ENCODE measurements at regions not wholly inside any gene's neighbourhood (a gene's known extent, or its start where the extent isn't known, plus 50 kb on each side); places are given as distances from the start of the nearest gene placed in this dataset.
"Not testable (repeated sequence)": the region's sequence is repeated elsewhere in the genome, so short reads cannot be mapped to it uniquely, and the experiment has no call there.

- no peak for DNase-seq (ENCODE audit: low read depth in 2 of 2)
Observed at GRCh38 chr9:81430727-81431126, 258.6 kb downstream of the TLE1 start.

GRCh38 chr9:81427870-81428269 is 261.5 kb downstream of the TLE1 start:
- no peak for DNase-seq (ENCODE audit: low read depth in 2 of 2)

- DNase-seq (ENCODE audit: low read depth in 2 of 2): no peak
Observed at GRCh38 chr9:81424431-81424830, 264.9 kb downstream of the TLE1 start.

- DNase-seq (ENCODE audit: low read depth in 2 of 2): no peak
Observed at GRCh38 chr9:81423589-81424326, 265.6 kb downstream of the TLE1 start.

- not testable (repeated sequence) for DNase-seq (ENCODE audit: low read depth in 2 of 2)
Observed at GRCh38 chr9:81421090-81421489, 268.3 kb downstream of the TLE1 start.

- DNase-seq (ENCODE audit: low read depth in 2 of 2): no peak
Observed at GRCh38 chr9:81420024-81420423, 269.3 kb downstream of the TLE1 start.

GRCh38 chr9:81417941-81418340 is 271.4 kb downstream of the TLE1 start:
- DNase-seq (ENCODE audit: low read depth in 2 of 2): no peak

GRCh38 chr9:81417299-81417675 is 272.1 kb downstream of the TLE1 start:
- no peak for DNase-seq (ENCODE audit: low read depth in 2 of 2)

GRCh38 chr9:81416476-81417298 is 272.7 kb downstream of the TLE1 start:
- no peak for DNase-seq (ENCODE audit: low read depth in 2 of 2)

GRCh38 chr9:81414836-81415235 is 274.5 kb downstream of the TLE1 start:
- DNase-seq (ENCODE audit: low read depth in 2 of 2): no peak

GRCh38 chr9:81411961-81412360 is 277.4 kb downstream of the TLE1 start:
- no peak for DNase-seq (ENCODE audit: low read depth in 2 of 2)

- DNase-seq (ENCODE audit: low read depth in 2 of 2): no peak
Observed at GRCh38 chr9:81410201-81410600, 279.1 kb downstream of the TLE1 start.

GRCh38 chr9:81408951-81409350 is 280.4 kb downstream of the TLE1 start:
- DNase-seq (ENCODE audit: low read depth in 2 of 2): no peak

GRCh38 chr9:81404931-81405598 is 284.3 kb downstream of the TLE1 start:
- DNase-seq (ENCODE audit: low read depth in 2 of 2): no peak

- no peak for DNase-seq (ENCODE audit: low read depth in 2 of 2)
Observed at GRCh38 chr9:81397481-81398381, 291.6 kb downstream of the TLE1 start.

GRCh38 chr9:81396528-81396927 is 292.8 kb downstream of the TLE1 start:
- no peak for DNase-seq (ENCODE audit: low read depth in 2 of 2)

- no peak for DNase-seq (ENCODE audit: low read depth in 2 of 2)
Observed at GRCh38 chr9:81395676-81396054, 293.7 kb downstream of the TLE1 start.

- DNase-seq (ENCODE audit: low read depth in 2 of 2): no peak
Observed at GRCh38 chr9:81394881-81395675, 294.3 kb downstream of the TLE1 start.

GRCh38 chr9:81393985-81394811 is 295.1 kb downstream of the TLE1 start:
- no peak for DNase-seq (ENCODE audit: low read depth in 2 of 2)

- no peak for DNase-seq (ENCODE audit: low read depth in 2 of 2)
Observed at GRCh38 chr9:81391457-81391825, 297.9 kb downstream of the TLE1 start.

All from stimulated activated CD8-positive, alpha-beta memory T cell treated with anti-CD3 and anti-CD28 coated beads, Interleukin-7, amount 100 ng/mL, for 4 hours (primary cell).